KMS-11 (cell line): ENCODE measurements at regions not wholly inside any gene's neighbourhood (a gene's known extent, or its start where the extent isn't known, plus 50 kb on each side); places are given as distances from the start of the nearest gene placed in this dataset.

Experiments used
- H2AFZ ChIP-seq: fragments of 200-600 bp; sonication (generic); 2 replicates; pipeline ENCODE4 v1.6.1; 2016; ENCODE audit warnings: antibody characterized with exemption, mixed run types, low read depth
- H3K27ac ChIP-seq: fragments of 200-600 bp; sonication (generic); 2 replicates; pipeline ENCODE4 v1.6.1; 2016; ENCODE audit warnings: mild to moderate bottlenecking, mixed run types
- H3K27me3 ChIP-seq: fragments of 200-600 bp; sonication (generic); 2 replicates; pipeline ENCODE4 v1.6.1; 2017; ENCODE audit warnings: mild to moderate bottlenecking, low read depth, mixed run types, moderate library complexity; ENCODE audit not compliant: insufficient read depth
- H3K36me3 ChIP-seq: fragments of 200-600 bp; sonication (generic); 2 replicates; pipeline ENCODE4 v1.6.1; 2017; ENCODE audit warnings: mild to moderate bottlenecking, mixed run types; ENCODE audit not compliant: insufficient read depth
- H3K4me1 ChIP-seq: fragments of 200-600 bp; sonication (generic); 2 replicates; pipeline ENCODE4 v1.6.1; 2016; ENCODE audit warnings: mild to moderate bottlenecking, low read depth, mixed run types; ENCODE audit not compliant: poor library complexity, severe bottlenecking
- H3K4me2 ChIP-seq: fragments of 200-600 bp; sonication (generic); 2 replicates; pipeline ENCODE4 v1.7.0; 2016; ENCODE audit warnings: mild to moderate bottlenecking, mixed run types
- H3K4me3 ChIP-seq: fragments of 200-600 bp; sonication (generic); IDR thresholded peaks from 2 replicates; pipeline ENCODE4 v1.6.1; 2017; ENCODE audit warnings: low read depth, low read length, mixed read lengths; ENCODE audit not compliant: insufficient read depth
- H3K79me2 ChIP-seq: fragments of 200-600 bp; sonication (generic); 2 replicates; pipeline ENCODE4 v1.6.1; 2016; ENCODE audit warnings: low read depth, mixed run types; ENCODE audit not compliant: insufficient read depth
- H3K9ac ChIP-seq: fragments of 200-600 bp; sonication (generic); 2 replicates; pipeline ENCODE4 v1.6.1; 2016; ENCODE audit warnings: mild to moderate bottlenecking, mixed run types
- H4K20me1 ChIP-seq: fragments of 200-600 bp; sonication (generic); 2 replicates; pipeline ENCODE4 v1.6.1; 2016; ENCODE audit warnings: mild to moderate bottlenecking, mixed run types; ENCODE audit not compliant: insufficient read depth
- TF ChIP-seq, protein P1 (sequence below): fragments of 200-600 bp; sonication (generic); conservative IDR thresholded peaks from 2 replicates; pipeline ENCODE4 v1.6.1; 2017; ENCODE audit warnings: low read depth, mild to moderate bottlenecking, antibody characterized with exemption, low read length, moderate library complexity, mixed read lengths

DNA sequence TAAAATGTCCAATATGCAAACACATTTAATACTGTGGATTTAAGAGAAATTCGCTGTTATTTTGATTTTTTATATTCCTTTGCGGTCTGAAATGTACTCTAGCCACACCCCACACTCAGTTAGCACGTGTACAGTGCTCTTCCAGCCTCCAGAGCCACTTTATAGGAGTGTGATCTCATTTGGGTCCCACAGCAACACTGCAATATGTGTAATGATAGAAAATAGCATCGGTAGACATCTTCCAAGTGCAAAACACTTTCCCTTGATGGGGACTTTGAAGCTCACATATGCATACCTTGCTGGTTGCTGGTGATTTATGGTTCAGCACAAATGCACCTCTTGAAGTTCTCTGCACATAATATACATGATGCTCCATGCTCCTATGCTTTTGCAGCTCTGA is 148.3 kb downstream of the GAS1 start:
- H3K9ac ChIP-seq: no peak overlapping the region
- H3K4me2 ChIP-seq: no peak overlapping the region
- no peak overlapping the region for H3K27ac ChIP-seq
- H4K20me1 ChIP-seq: no peaks in the 10 kb centered on the region
- H3K4me3 ChIP-seq: no peak overlapping the region
- no peaks in the 10 kb centered on the region for H3K4me1 ChIP-seq
- no peak overlapping the region for H2AFZ ChIP-seq
- H3K36me3 ChIP-seq: no peaks in the 10 kb centered on the region
- H3K27me3 ChIP-seq: no peaks in the 10 kb centered on the region
- H3K79me2 ChIP-seq: no peaks in the 10 kb centered on the region
- TF ChIP-seq, protein P1, sequence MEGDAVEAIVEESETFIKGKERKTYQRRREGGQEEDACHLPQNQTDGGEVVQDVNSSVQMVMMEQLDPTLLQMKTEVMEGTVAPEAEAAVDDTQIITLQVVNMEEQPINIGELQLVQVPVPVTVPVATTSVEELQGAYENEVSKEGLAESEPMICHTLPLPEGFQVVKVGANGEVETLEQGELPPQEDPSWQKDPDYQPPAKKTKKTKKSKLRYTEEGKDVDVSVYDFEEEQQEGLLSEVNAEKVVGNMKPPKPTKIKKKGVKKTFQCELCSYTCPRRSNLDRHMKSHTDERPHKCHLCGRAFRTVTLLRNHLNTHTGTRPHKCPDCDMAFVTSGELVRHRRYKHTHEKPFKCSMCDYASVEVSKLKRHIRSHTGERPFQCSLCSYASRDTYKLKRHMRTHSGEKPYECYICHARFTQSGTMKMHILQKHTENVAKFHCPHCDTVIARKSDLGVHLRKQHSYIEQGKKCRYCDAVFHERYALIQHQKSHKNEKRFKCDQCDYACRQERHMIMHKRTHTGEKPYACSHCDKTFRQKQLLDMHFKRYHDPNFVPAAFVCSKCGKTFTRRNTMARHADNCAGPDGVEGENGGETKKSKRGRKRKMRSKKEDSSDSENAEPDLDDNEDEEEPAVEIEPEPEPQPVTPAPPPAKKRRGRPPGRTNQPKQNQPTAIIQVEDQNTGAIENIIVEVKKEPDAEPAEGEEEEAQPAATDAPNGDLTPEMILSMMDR: no peak

GRCh38 chr9:86796666-86797065 is 150.6 kb downstream of the GAS1 start:
- no peaks in the 10 kb centered on the region for H3K4me1 ChIP-seq
- H3K4me2 ChIP-seq: no peak overlapping the region
- H3K27ac ChIP-seq: no peak overlapping the region
- no peak overlapping the region for H3K9ac ChIP-seq
- H3K4me3 ChIP-seq: no peak overlapping the region
- no peaks in the 10 kb centered on the region for H4K20me1 ChIP-seq
- H3K27me3 ChIP-seq: no peaks in the 10 kb centered on the region
- H2AFZ ChIP-seq: no peak overlapping the region
- TF ChIP-seq, protein P1: no peak
- H3K79me2 ChIP-seq: no peaks in the 10 kb centered on the region
- H3K36me3 ChIP-seq: no peaks in the 10 kb centered on the region

- Histone ChIP-seq H3K27ac (no peak overlapping the region), H3K9ac (no peak overlapping the region), H3K79me2 (no peaks in the 10 kb centered on the region), H3K27me3 (no peaks in the 10 kb centered on the region), H4K20me1 (no peaks in the 10 kb centered on the region), H3K36me3 (no peaks in the 10 kb centered on the region), H3K4me3 (no peak overlapping the region), H3K4me2 (no peak overlapping the region), H3K4me1 (no peaks in the 10 kb centered on the region), H2AFZ (no peak overlapping the region)
- TF ChIP-seq, protein P1: no peak
Observed at GRCh38 chr9:86795823-86796553, 151.3 kb downstream of the GAS1 start.

DNA sequence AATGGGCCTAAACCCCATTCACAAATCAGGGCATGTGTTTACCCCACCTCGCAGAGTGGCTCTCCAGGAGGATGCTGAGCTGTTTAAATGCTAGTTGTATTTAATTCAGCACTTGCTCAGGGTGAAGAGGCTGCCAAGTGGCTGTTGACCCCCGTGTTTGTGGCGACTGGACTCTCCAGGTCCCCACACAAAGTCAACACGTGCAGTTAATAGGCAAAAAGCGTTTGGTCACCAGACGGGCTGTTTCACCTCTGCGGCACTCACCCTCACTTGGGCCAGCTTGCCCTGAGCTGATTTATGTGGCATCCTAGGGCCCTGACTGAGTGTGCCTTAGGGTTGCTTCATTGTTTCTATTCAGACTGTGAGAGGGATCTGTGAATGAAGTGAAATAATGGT is 152.3 kb downstream of the GAS1 start:
- no peak overlapping the region for H2AFZ ChIP-seq

More for the DNA sequence above, 152.3 kb downstream of the GAS1 start:
- TF ChIP-seq, protein P1: no peak
- no peak overlapping the region for H3K4me3 ChIP-seq
- no peaks in the 10 kb centered on the region for H3K4me1 ChIP-seq
- no peaks in the 10 kb centered on the region for H4K20me1 ChIP-seq
- H3K4me2 ChIP-seq: no peak overlapping the region
- H3K79me2 ChIP-seq: no peaks in the 10 kb centered on the region
- no peaks in the 10 kb centered on the region for H3K36me3 ChIP-seq
- H3K27ac ChIP-seq: no peak overlapping the region
- H3K9ac ChIP-seq: no peak overlapping the region
- H3K27me3 ChIP-seq: no peaks in the 10 kb centered on the region
